ENCODE measurements at regions not wholly inside any gene's neighbourhood (a gene's known extent, or its start where the extent isn't known, plus 50 kb on each side); places are given as distances from the start of the nearest gene placed in this dataset.

DNA sequence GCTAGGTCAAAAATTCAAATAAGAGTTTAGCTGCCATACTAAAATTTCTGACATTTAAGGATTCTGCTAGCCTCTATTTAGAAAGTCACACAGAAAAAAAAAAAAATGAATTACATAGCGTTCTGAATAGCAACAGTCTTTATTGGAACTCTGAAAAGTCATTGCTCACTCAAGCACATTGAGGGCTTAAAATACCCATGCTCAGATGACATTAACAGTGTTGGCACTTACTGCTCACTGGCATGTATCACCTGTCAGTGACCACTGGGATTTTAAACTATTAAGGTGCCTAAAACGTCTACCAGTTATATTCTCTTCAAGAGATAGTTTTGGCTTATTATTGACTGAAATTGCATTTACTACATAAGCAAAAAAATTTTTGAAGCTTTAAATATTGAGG is 468.0 kb upstream of the SPHKAP start:
- TF ChIP-seq, protein P1, sequence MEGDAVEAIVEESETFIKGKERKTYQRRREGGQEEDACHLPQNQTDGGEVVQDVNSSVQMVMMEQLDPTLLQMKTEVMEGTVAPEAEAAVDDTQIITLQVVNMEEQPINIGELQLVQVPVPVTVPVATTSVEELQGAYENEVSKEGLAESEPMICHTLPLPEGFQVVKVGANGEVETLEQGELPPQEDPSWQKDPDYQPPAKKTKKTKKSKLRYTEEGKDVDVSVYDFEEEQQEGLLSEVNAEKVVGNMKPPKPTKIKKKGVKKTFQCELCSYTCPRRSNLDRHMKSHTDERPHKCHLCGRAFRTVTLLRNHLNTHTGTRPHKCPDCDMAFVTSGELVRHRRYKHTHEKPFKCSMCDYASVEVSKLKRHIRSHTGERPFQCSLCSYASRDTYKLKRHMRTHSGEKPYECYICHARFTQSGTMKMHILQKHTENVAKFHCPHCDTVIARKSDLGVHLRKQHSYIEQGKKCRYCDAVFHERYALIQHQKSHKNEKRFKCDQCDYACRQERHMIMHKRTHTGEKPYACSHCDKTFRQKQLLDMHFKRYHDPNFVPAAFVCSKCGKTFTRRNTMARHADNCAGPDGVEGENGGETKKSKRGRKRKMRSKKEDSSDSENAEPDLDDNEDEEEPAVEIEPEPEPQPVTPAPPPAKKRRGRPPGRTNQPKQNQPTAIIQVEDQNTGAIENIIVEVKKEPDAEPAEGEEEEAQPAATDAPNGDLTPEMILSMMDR (IDR thresholded peaks at IDR 0.05) = no peak
- TF ChIP-seq POLR2A (IDR thresholded peaks at IDR 0.05) = no peak

All from body of pancreas (tissue), 4 donors.